ENCODE measurements at regions not wholly inside any gene's neighbourhood (a gene's known extent, or its start where the extent isn't known, plus 50 kb on each side); places are given as distances from the start of the nearest gene placed in this dataset.

DNA sequence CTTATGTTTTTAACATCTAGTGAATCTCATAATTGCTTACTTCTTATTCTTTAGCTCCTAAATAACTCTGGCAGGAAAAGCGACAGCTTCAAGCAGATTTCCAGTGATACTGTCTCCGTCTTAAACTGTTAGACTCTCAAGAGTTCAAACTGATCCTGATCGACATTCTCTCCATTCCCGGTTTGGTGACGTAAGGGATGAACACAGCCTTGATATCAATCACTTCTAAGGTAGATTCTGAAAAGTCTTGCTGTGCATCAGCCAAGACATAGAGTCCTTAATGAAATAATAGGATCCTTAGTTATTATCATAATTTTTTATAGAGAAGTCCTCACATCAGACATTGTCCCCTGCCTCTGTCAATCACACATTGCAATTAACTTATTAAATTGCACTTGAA, 534.6 kb downstream of the TFEC start:
- TF ChIP-seq, protein P1, sequence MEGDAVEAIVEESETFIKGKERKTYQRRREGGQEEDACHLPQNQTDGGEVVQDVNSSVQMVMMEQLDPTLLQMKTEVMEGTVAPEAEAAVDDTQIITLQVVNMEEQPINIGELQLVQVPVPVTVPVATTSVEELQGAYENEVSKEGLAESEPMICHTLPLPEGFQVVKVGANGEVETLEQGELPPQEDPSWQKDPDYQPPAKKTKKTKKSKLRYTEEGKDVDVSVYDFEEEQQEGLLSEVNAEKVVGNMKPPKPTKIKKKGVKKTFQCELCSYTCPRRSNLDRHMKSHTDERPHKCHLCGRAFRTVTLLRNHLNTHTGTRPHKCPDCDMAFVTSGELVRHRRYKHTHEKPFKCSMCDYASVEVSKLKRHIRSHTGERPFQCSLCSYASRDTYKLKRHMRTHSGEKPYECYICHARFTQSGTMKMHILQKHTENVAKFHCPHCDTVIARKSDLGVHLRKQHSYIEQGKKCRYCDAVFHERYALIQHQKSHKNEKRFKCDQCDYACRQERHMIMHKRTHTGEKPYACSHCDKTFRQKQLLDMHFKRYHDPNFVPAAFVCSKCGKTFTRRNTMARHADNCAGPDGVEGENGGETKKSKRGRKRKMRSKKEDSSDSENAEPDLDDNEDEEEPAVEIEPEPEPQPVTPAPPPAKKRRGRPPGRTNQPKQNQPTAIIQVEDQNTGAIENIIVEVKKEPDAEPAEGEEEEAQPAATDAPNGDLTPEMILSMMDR (conservative IDR thresholded peaks at IDR 0.05; ENCODE audit: low read length) = no peak
- TF ChIP-seq EZH2phosphoT487 (IDR thresholded peaks at IDR 0.05; ENCODE audit: borderline replicate concordance, low read depth, low read length) = no peak
